ENCODE measurements at regions not wholly inside any gene's neighbourhood (a gene's known extent, or its start where the extent isn't known, plus 50 kb on each side); places are given as distances from the start of the nearest gene placed in this dataset.

DNA sequence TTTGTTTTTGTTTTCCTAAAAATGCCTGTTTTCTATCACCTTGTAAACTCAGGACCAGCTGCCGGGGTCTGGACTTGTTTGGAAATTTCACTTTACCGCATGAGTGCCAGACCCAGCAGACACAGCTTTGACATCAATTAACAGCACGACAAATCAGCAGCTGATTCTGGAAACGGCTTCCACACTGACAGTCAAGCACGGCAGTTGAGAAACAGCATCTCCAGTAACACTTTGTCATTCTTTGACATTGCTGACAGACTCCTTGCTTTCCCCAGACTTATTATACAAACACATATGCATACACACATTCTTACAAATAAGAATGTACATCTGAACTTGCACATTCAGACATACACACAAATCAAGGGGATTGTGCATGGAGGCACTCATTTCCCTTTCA, 1017.6 kb upstream of the HS3ST1 start:
- no peak overlapping the region for H3K14ac ChIP-seq (ENCODE audit: insufficient read length)
- no peak overlapping the region for H2AK5ac ChIP-seq (ENCODE audit: low read depth, low read length)
- H4K20me1 ChIP-seq (replicated peaks in 1 of 2; ENCODE audit: control insufficient read depth in 1 of 2, insufficient read depth in 2 of 2, low read length in 2 of 2), result no peaks in the 10 kb centered on the region
- H2AFZ ChIP-seq (ENCODE audit: low read length), result no peak overlapping the region
- no peak for FAIRE-seq
- no peak overlapping the region for H2BK12ac ChIP-seq (ENCODE audit: low read depth, low read length)
- no peak overlapping the region for H2BK15ac ChIP-seq (ENCODE audit: low read length)
- TF ChIP-seq SAP30 (IDR thresholded peaks at IDR 0.05; ENCODE audit: insufficient read depth, insufficient replicate concordance, low read length), result no peak
- no peak for TF ChIP-seq KDM1A (IDR thresholded peaks at IDR 0.05; ENCODE audit: borderline replicate concordance, low read length)
- no peak for TF ChIP-seq POLR2AphosphoS5 (IDR thresholded peaks at IDR 0.05; ENCODE audit: low read depth, low read length)
- TF ChIP-seq ASH2L (IDR thresholded peaks at IDR 0.05; ENCODE audit: low read length), result no peak
- TF ChIP-seq TBP (IDR thresholded peaks at IDR 0.05; ENCODE audit: low read depth, low read length), result no peak
- TF ChIP-seq BACH1 (IDR thresholded peaks at IDR 0.05; ENCODE audit: low read length), result no peak
- TF ChIP-seq CEBPB (IDR thresholded peaks at IDR 0.05; ENCODE audit: low read depth, low read length), result no peak
- TF ChIP-seq SUZ12 (IDR thresholded peaks at IDR 0.05; ENCODE audit: low read length), result no peak
- no peak for TF ChIP-seq FOSL1 (IDR thresholded peaks at IDR 0.05; ENCODE audit: insufficient read depth, low read depth, low read length)
- no peak overlapping the region for H3K9ac ChIP-seq (replicated peaks in 1 of 4; ENCODE audit: extremely low read depth in 1 of 4, low read depth in 3 of 4, low read length in 3 of 4)
- peaks cover 0 to 3% of the 10 kb centered on the region in 2 experiments; a peak in 1 of 4 replicates for H3K9me3 ChIP-seq (ENCODE audit: insufficient read depth in 2 of 2, low read depth in 1 of 2, low read length in 1 of 2)
- H3K18ac ChIP-seq (ENCODE audit: extremely low read depth, low read length), result no peak overlapping the region
- H3K23me2 ChIP-seq (ENCODE audit: low read depth, low read length), result no peaks in the 10 kb centered on the region
- H4K8ac ChIP-seq (ENCODE audit: extremely low read depth, insufficient read depth, low read length), result no peak overlapping the region
- ChIA-PET POLR2A (ENCODE audit: partially characterized antibody) (no interaction called here), CTCF (ENCODE audit: partially characterized antibody) (interaction anchor here (1.4 kb wide), 1 partner anchor 12 kb away, joined by 3 read pairs; no protein-coding TSS in a partner anchor)
- H2BK5ac ChIP-seq (ENCODE audit: low read depth, low read length), result no peak overlapping the region
- no peaks in the 10 kb centered on the region for H3K4me1 ChIP-seq (replicated peaks in 1 of 4; ENCODE audit: control insufficient read depth in 3 of 4, insufficient read depth in 4 of 4, low read length in 3 of 4)
- H3K27me3 ChIP-seq (replicated peaks in 1 of 4; ENCODE audit: control insufficient read depth in 3 of 4, extremely low read depth in 1 of 4, insufficient read depth in 3 of 4, low read length in 3 of 4), result no peaks in the 10 kb centered on the region
- no peak overlapping the region for H4K5ac ChIP-seq (ENCODE audit: insufficient read length, low read depth, low read length)
- H3K4ac ChIP-seq (replicated peaks; ENCODE audit: insufficient read length, low read depth, low read length), result no peak overlapping the region
- no peak overlapping the region for H3K4me3 ChIP-seq (ENCODE audit: extremely low read depth in 1 of 4, insufficient read depth in 2 of 4, low read depth in 3 of 4, low read length in 4 of 4)
- H3K36me3 ChIP-seq (ENCODE audit: control insufficient read depth in 2 of 4, insufficient read depth in 4 of 4, low read length in 3 of 4), result no peaks in the 10 kb centered on the region
- no peaks in the 10 kb centered on the region for H3K79me1 ChIP-seq (ENCODE audit: low read depth, low read length)
- H2BK20ac ChIP-seq (ENCODE audit: low read length), result no peak overlapping the region
- no peak overlapping the region for H3K27ac ChIP-seq (ENCODE audit: low read depth, low read length)
- no peak overlapping the region for H3K56ac ChIP-seq (replicated peaks; ENCODE audit: insufficient read length, low read depth, low read length)
- H3K23ac ChIP-seq (ENCODE audit: insufficient read length), result no peak overlapping the region
- H2BK120ac ChIP-seq (replicated peaks; ENCODE audit: low read depth, low read length), result no peak overlapping the region
- no peak for DNase-seq (ENCODE audit: low read depth in 1 of 2, low spot score in 2 of 2)
- no peaks in the 10 kb centered on the region for H3K79me2 ChIP-seq (ENCODE audit: control insufficient read depth in 1 of 2, insufficient read depth in 2 of 2, low read length in 2 of 2)
- no peak overlapping the region for H3K4me2 ChIP-seq (ENCODE audit: insufficient read depth in 1 of 2, low read depth in 2 of 2, low read length in 2 of 2)
- WGBS, 2 experiments (ENCODE audit: extremely low coverage in 1 of 2, insufficient coverage in 1 of 2, insufficient read length in 1 of 2, insufficient replicate concordance in 2 of 2, low coverage in 1 of 2, low lambda C conversion rate in 2 of 2, missing lambda C conversion rate in 1 of 2), result 85% methylated on average over 5 of the region's 5 CpGs; no CpG with 5 or more reads in 1 of the 2 experiments
- no peak overlapping the region for H4K91ac ChIP-seq (replicated peaks; ENCODE audit: insufficient read length, low read length)
